Adrenal gland (tissue), 5 donors: ENCODE measurements at regions not wholly inside any gene's neighbourhood (a gene's known extent, or its start where the extent isn't known, plus 50 kb on each side); places are given as distances from the start of the nearest gene placed in this dataset.

Experiments used
- CTCF ChIP-seq, 6 experiments: fragments of 450-650 bp in 4 of 6; fragments of 200-600 bp in 2 of 6; sonication (generic) in 1 of 6; IDR thresholded peaks; 1 replicate in 5 of 6; 2 replicates in 1 of 6; pipeline versions ENCODE4 v1.5.1 to v1.8.0; 2016 to 2021; ENCODE audit warnings: antibody characterized with exemption in 6 of 6, mild to moderate bottlenecking in 2 of 6, moderate library complexity in 1 of 6
- POLR2A ChIP-seq, 2 donors: fragments of 450-650 bp; IDR thresholded peaks; one replicate each; pipeline ENCODE4 v1.6.1; 2017; ENCODE audit warnings: antibody characterized with exemption in 2 of 2, mild to moderate bottlenecking in 2 of 2, moderate library complexity in 1 of 2
- donor health status: DM: no; HTN: no; CAD: no.

GRCh38 chr2:185145316-185146121, 547.2 kb downstream of the ZNF804A start:
- TF ChIP-seq CTCF (IDR thresholded peaks at IDR 0.05), result no peak
- no peak for TF ChIP-seq POLR2A (IDR thresholded peaks at IDR 0.05)
